COR-L47 (cell line): ENCODE measurements at regions not wholly inside any gene's neighbourhood (a gene's known extent, or its start where the extent isn't known, plus 50 kb on each side); places are given as distances from the start of the nearest gene placed in this dataset.
A peak's percentile ranks its signal among the peaks of the same experiment; 100 is the strongest.

Experiments used
- DNase-seq: peaks from one replicate; lab custom pipeline; 2025; lab: John Stamatoyannopoulos, UW

- DNase-seq = no peak
Observed at GRCh38 chr9:1429297-1429696, 379.1 kb downstream of the DMRT2 start.

GRCh38 chr9:1431461-1431860, 381.3 kb downstream of the DMRT2 start:
- DNase-seq = no peak

GRCh38 chr9:1434052-1434767, 384.1 kb downstream of the DMRT2 start:
- DNase-seq = no peak

GRCh38 chr9:1434811-1435210, 384.7 kb downstream of the DMRT2 start:
- no peak for DNase-seq

GRCh38 chr9:1440256-1440655, 390.1 kb downstream of the DMRT2 start:
- DNase-seq = no peak

- no peak for DNase-seq
Observed at GRCh38 chr9:1442105-1442504, 391.9 kb downstream of the DMRT2 start.

GRCh38 chr9:1443450-1443849, 393.3 kb downstream of the DMRT2 start:
- no peak for DNase-seq

- no peak for DNase-seq
Observed at GRCh38 chr9:1446671-1447070, 396.5 kb downstream of the DMRT2 start.

GRCh38 chr9:1453636-1454035, 403.5 kb downstream of the DMRT2 start:
- DNase-seq = no peak

GRCh38 chr9:1454211-1454610, 404.1 kb downstream of the DMRT2 start:
- DNase-seq = no peak

- no peak for DNase-seq
Observed at GRCh38 chr9:1454616-1455347, 404.6 kb downstream of the DMRT2 start.

GRCh38 chr9:1455766-1456165, 405.6 kb downstream of the DMRT2 start:
- no peak for DNase-seq

- no peak for DNase-seq
Observed at GRCh38 chr9:1456301-1457024, 406.3 kb downstream of the DMRT2 start.

GRCh38 chr9:1457460-1457859, 407.3 kb downstream of the DMRT2 start:
- no peak for DNase-seq

- no peak for DNase-seq
Observed at GRCh38 chr9:1458503-1458902, 408.3 kb downstream of the DMRT2 start.

GRCh38 chr9:1460143-1460769, 410.1 kb downstream of the DMRT2 start:
- DNase-seq = peak; percentile 3

- no peak for DNase-seq
Observed at GRCh38 chr9:1461812-1462211, 411.7 kb downstream of the DMRT2 start.

GRCh38 chr9:1462626-1463308, 412.6 kb downstream of the DMRT2 start:
- DNase-seq = no peak

- DNase-seq = no peak
Observed at GRCh38 chr9:1469996-1470395, 419.8 kb downstream of the DMRT2 start.

- no peak for DNase-seq
Observed at GRCh38 chr9:1473956-1474634, 423.9 kb downstream of the DMRT2 start.

- DNase-seq = no peak
Observed at GRCh38 chr9:1474671-1475070, 424.5 kb downstream of the DMRT2 start.
